ENCODE measurements at regions not wholly inside any gene's neighbourhood (a gene's known extent, or its start where the extent isn't known, plus 50 kb on each side); places are given as distances from the start of the nearest gene placed in this dataset.

DNA sequence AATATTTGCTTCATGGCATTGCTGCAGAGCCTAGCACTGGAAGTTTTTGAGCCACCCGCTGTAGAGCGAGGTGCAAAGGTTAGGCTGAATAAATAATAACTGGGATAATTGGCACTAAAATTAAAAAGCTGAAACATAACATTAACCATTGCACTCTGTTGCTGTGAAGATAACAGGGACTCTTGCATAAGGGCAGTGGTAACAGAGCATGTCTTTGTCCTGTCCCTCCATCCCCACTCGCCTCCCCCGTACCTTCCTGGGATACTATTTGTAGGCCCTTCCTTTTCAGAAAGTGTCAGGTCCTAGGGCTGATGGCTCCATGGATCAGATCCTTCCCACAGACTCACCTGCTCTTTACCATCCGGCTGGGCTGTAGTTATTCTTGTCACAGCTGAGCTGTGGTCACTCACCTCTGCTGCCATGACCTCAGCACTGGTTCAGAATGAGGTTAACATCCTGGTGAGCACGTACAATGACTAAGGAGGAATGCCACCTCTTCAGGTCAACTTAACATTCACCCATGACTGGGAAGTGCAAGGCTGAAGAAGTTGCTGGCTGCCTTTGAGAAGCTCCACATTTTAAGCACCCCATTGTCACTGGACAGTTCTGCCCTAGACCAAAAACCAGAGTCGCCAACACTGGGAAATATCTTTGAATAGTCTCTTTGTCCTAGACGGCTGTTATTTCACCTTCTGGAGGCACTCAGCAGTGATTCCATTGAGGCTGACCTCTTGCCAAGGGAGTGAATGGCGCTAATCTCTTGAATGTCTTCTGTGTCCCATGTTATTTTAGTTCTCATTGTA is 103.2 kb upstream of the KIRREL3 start:
- POLR2A ChIA-PET: no interaction called here
- Mint-ChIP-seq H3K4me3 (no peak overlapping the region), H3K9me3 (no peaks in the 10 kb centered on the region), H3K27me3 (ENCODE audit: low read depth) (no peaks in the 10 kb centered on the region), H3K36me3 (no peaks in the 10 kb centered on the region), H3K27ac (no peak overlapping the region), H3K4me1 (peaks cover 32% of the 10 kb centered on the region)
- DNase-seq (ENCODE audit: low spot score) (no peak), ATAC-seq (no peak)
- CTCF ChIA-PET: no interaction called here
- no peak for TF ChIP-seq NR2C2 (CRISPR knock-in tag; IDR thresholded peaks at IDR 0.05)

DNA sequence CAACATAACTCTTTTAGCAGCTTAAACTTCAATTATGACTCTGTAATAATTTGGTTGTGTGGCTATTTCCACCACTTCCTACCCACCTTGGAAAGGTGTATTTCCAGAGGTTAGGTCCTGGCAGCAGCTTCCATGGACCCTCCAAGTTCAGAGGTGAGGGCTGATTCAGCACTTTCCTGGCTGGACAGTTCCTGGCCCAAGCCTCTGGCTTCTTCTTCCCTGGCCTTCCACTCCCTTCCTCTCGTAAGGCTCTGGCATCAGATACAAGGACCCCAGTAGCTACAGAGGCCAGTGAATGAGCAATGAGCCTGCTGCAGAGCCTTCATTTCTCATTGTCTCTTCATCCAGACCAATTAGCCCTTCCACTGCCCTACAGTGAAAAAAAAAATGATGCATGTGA is 98.1 kb upstream of the KIRREL3 start:
- Mint-ChIP-seq H3K4me1 (no peaks in the 10 kb centered on the region), H3K27me3 (ENCODE audit: low read depth) (no peaks in the 10 kb centered on the region), H3K4me3 (no peak overlapping the region), H3K27ac (no peak overlapping the region), H3K9me3 (peaks cover 8% of the 10 kb centered on the region), H3K36me3 (no peaks in the 10 kb centered on the region)
- TF ChIP-seq SMAD4 (CRISPR knock-in tag; IDR thresholded peaks at IDR 0.05) (peak; percentile 49; the same call in 1 of the 2 replicates), NR1H2 (CRISPR knock-in tag; IDR thresholded peaks at IDR 0.05) (no peak), ZNF232 (CRISPR knock-in tag; IDR thresholded peaks at IDR 0.05) (no peak), CREM (CRISPR knock-in tag; IDR thresholded peaks at IDR 0.05) (no peak), JUN (CRISPR knock-in tag; IDR thresholded peaks at IDR 0.05) (0 out of 2 replicates have a peak, but pooled peaks have one; percentile 20), FOXK1 (CRISPR knock-in tag; IDR thresholded peaks at IDR 0.05) (peak; percentile 47; the same call in 1 of the 2 replicates), TEAD4 (CRISPR knock-in tag; IDR thresholded peaks at IDR 0.05) (peak; percentile 44; the same call in 1 of the 2 replicates)
- TF ChIP-seq, protein P1, sequence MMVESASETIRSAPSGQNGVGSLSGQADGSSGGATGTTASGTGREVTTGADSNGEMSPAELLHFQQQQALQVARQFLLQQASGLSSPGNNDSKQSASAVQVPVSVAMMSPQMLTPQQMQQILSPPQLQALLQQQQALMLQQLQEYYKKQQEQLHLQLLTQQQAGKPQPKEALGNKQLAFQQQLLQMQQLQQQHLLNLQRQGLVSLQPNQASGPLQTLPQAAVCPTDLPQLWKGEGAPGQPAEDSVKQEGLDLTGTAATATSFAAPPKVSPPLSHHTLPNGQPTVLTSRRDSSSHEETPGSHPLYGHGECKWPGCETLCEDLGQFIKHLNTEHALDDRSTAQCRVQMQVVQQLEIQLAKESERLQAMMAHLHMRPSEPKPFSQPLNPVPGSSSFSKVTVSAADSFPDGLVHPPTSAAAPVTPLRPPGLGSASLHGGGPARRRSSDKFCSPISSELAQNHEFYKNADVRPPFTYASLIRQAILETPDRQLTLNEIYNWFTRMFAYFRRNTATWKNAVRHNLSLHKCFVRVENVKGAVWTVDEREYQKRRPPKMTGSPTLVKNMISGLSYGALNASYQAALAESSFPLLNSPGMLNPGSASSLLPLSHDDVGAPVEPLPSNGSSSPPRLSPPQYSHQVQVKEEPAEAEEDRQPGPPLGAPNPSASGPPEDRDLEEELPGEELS (CRISPR knock-in tag; IDR thresholded peaks at IDR 0.05): peak; percentile 76
- TF ChIP-seq, protein P2, sequence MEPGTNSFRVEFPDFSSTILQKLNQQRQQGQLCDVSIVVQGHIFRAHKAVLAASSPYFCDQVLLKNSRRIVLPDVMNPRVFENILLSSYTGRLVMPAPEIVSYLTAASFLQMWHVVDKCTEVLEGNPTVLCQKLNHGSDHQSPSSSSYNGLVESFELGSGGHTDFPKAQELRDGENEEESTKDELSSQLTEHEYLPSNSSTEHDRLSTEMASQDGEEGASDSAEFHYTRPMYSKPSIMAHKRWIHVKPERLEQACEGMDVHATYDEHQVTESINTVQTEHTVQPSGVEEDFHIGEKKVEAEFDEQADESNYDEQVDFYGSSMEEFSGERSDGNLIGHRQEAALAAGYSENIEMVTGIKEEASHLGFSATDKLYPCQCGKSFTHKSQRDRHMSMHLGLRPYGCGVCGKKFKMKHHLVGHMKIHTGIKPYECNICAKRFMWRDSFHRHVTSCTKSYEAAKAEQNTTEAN (CRISPR knock-in tag; IDR thresholded peaks at IDR 0.05): no peak
- TF ChIP-seq, protein P3, sequence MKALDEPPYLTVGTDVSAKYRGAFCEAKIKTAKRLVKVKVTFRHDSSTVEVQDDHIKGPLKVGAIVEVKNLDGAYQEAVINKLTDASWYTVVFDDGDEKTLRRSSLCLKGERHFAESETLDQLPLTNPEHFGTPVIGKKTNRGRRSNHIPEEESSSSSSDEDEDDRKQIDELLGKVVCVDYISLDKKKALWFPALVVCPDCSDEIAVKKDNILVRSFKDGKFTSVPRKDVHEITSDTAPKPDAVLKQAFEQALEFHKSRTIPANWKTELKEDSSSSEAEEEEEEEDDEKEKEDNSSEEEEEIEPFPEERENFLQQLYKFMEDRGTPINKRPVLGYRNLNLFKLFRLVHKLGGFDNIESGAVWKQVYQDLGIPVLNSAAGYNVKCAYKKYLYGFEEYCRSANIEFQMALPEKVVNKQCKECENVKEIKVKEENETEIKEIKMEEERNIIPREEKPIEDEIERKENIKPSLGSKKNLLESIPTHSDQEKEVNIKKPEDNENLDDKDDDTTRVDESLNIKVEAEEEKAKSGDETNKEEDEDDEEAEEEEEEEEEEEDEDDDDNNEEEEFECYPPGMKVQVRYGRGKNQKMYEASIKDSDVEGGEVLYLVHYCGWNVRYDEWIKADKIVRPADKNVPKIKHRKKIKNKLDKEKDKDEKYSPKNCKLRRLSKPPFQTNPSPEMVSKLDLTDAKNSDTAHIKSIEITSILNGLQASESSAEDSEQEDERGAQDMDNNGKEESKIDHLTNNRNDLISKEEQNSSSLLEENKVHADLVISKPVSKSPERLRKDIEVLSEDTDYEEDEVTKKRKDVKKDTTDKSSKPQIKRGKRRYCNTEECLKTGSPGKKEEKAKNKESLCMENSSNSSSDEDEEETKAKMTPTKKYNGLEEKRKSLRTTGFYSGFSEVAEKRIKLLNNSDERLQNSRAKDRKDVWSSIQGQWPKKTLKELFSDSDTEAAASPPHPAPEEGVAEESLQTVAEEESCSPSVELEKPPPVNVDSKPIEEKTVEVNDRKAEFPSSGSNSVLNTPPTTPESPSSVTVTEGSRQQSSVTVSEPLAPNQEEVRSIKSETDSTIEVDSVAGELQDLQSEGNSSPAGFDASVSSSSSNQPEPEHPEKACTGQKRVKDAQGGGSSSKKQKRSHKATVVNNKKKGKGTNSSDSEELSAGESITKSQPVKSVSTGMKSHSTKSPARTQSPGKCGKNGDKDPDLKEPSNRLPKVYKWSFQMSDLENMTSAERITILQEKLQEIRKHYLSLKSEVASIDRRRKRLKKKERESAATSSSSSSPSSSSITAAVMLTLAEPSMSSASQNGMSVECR (CRISPR knock-in tag; IDR thresholded peaks at IDR 0.05; ENCODE audit: borderline replicate concordance): peak; percentile 42; the same call in 1 of the 2 replicates
- TF ChIP-seq, protein P4, sequence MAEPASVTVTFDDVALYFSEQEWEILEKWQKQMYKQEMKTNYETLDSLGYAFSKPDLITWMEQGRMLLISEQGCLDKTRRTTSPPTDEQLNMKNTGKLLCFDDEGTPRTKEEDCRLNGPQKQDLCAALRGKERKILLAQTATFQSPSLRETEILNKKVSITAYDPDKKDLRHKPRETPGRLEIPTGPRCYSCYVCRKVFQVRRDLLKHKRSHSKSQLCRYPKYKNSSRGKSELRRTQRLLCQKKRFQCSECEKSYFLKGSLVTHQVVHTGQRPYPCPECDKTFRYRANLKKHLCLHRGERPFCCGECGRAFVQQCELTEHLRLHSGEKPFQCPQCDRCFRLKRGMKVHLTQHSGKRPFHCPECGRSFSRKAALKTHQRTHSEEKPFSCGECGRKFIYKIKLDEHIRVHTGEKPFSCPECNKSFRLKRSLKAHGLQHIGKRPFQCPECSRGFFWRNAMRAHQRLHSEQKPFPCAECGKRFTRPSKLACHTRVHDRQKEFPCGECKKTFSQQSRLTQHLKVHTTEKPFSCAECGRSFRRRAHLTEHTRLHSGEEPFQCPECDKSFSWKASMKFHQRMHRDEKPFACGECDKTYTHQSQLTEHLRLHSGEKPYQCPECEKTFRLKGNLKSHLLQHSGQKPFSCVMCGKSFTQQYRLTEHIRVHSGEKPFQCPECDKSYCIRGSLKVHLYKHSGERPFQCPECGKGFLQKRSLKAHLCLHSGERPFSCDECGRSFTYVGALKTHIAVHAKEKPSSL (CRISPR knock-in tag; conservative IDR thresholded peaks at IDR 0.05): no peak
- TF ChIP-seq, protein P5, sequence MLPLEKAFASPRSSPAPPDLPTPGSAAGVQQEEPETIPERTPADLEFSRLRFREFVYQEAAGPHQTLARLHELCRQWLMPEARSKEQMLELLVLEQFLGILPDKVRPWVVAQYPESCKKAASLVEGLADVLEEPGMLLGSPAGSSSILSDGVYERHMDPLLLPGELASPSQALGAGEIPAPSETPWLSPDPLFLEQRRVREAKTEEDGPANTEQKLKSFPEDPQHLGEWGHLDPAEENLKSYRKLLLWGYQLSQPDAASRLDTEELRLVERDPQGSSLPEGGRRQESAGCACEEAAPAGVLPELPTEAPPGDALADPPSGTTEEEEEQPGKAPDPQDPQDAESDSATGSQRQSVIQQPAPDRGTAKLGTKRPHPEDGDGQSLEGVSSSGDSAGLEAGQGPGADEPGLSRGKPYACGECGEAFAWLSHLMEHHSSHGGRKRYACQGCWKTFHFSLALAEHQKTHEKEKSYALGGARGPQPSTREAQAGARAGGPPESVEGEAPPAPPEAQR (CRISPR knock-in tag; IDR thresholded peaks at IDR 0.05): peak; percentile 35; the same call in 1 of the 2 replicates
- POLR2A ChIA-PET: no interaction called here
- ATAC-seq (peak; percentile 67), DNase-seq (ENCODE audit: low spot score) (peak; percentile 40)
- CTCF ChIA-PET: no interaction called here

Data from WTC11 (cell line).